Forelimb muscle (tissue), 1 donor: ENCODE measurements at regions not wholly inside any gene's neighbourhood (a gene's known extent, or its start where the extent isn't known, plus 50 kb on each side); places are given as distances from the start of the nearest gene placed in this dataset.
A peak's percentile ranks its signal among the peaks of the same experiment; 100 is the strongest.
"Not testable (repeated sequence)": the region's sequence is repeated elsewhere in the genome, so short reads cannot be mapped to it uniquely, and the experiment has no call there.

ENCODE experiments used
- DNase-seq: peaks from one replicate; pipeline ENCODE4 v3.0.0-alpha.2; 2013; ENCODE audit warnings: low read depth

- no peak for DNase-seq
Observed at GRCh38 chrX:142804085-142804484, 221.6 kb upstream of the SPANXN4 start.

- DNase-seq: no peak
Observed at GRCh38 chrX:142819461-142819860, 206.3 kb upstream of the SPANXN4 start.

GRCh38 chrX:142828129-142828528 is 197.6 kb upstream of the SPANXN4 start:
- no peak for DNase-seq

- peak; percentile 38 for DNase-seq
Observed at GRCh38 chrX:142831961-142832530, 193.7 kb upstream of the SPANXN4 start.

- DNase-seq: no peak
Observed at GRCh38 chrX:142854970-142855369, 170.8 kb upstream of the SPANXN4 start.

DNA sequence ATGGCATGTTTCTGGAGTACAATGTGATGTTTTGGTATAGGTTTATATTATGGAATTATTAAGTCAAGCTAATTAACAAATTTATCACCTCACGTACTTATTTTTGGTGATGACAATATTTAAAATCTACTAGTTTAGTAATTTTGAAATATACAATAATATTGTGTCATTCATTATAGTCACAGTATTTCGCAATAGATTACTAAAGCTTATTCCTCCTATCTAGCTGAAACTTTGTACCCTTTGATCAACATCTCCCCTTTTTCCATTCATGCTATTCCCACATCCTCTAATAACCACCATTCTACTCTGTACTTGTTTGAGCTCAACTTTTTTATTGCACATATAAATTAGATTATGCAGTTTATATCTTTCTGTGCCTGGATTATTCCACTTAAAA is 164.8 kb upstream of the SPANXN4 start:
- DNase-seq: no peak

DNA sequence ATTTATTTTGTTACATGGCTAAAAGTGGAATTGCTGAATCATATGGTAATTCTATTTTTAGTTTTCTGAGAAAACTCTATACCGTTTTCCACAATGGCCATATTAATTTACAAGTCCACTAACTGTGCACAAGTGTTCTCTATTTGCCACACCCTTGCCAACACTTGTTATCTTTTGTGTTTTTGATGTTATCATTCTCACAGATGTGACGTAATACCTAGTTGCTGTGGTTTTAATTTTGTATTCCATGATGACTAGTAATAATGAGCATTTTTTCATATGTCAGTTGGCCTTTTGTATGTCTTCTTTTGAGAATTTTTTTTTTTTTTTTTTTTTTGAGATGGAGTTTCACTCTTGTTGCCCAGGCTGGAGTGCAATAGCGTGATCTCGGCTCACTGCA is 164.2 kb upstream of the SPANXN4 start:
- DNase-seq: no peak

DNA sequence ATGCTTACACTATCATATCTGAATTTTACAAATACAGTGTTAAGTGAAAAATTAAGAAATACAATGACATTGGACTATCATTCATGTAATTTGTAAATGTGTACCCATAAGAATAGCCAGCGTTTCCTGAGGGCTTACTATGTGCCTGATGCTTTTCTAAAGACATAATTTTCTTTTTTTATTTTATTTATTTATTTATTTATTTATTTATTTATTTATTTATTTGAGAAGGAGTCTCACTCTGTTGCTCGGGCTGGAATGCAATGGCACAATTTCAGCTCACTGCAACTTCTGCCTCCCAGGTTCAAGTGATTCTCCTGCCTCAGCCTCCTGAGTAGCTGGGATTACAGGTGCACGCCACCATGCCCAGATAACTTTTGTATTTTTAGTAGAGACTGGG is 159.5 kb upstream of the SPANXN4 start:
- DNase-seq: not testable (repeated sequence)

GRCh38 chrX:142873214-142873613 is 152.5 kb upstream of the SPANXN4 start:
- no peak for DNase-seq

- DNase-seq: no peak
Observed at GRCh38 chrX:142884881-142885280, 140.8 kb upstream of the SPANXN4 start.

DNA sequence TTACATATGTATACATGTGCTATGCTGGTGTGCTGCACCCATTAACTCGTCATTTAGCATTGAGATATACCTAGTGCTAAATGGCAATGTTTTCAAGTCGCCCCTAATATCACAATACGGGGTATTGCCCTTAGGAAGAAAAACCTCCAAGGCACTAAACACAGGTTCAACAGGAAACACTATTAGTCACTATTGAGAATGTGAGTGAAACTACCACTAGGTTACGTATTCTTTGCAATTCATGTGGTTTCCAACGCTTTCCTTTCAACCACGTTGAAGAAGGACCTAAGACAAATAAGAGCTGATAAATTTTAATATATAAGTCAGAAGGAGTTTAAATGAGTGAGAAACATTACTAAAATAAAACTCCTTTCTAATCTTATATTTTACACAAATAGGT is 134.7 kb upstream of the SPANXN4 start:
- no peak for DNase-seq

GRCh38 chrX:142898164-142898563 is 127.6 kb upstream of the SPANXN4 start:
- no peak for DNase-seq

DNA sequence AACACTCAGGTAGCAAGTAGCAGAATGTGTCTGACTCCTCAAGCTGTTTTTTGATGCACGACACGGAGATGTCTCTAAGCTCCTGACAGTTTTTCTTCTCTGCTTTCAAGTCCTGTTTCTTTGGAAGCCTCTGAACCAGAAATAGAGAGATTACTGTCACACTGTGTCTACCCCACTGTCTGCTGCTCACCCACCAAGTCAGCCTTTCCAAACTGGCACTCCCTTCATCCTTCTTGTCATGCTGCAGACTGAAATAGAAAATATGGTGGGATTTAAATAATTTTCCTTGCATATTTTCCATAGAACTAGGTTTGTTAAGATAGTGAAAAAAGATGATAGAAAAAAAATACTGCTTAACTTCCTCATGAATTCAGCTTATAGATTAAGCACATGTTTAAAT is 102.5 kb upstream of the SPANXN4 start:
- no peak for DNase-seq

DNA sequence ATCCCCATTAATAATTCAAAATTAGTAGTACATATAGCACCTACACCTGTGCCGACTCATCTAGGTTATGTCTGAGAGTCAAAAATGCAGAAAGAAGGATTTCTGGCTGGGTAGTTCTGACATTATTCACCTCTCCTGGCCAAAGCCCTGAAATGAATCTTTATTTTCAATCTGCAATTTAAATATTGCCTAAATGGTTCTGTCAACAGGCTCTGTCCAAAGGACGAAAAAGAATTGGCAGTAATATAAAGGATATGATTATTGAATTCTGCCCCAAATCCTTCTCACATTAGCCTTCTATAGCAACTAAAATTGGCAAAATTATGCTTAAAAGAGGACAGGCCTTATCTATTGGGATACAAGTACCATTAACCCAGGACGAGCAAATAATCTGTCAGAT is 86.9 kb upstream of the SPANXN4 start:
- no peak for DNase-seq

GRCh38 chrX:142972147-142972809 is 53.5 kb upstream of the SPANXN4 start:
- not testable (repeated sequence) for DNase-seq
